GM23338 (cell line): ENCODE measurements at regions not wholly inside any gene's neighbourhood (a gene's known extent, or its start where the extent isn't known, plus 50 kb on each side); places are given as distances from the start of the nearest gene placed in this dataset.

Experiments
- ATAC-seq: fragments of 200-7000 bp; cut with Tn5 transposase; 3 replicates; pipeline ENCODE4 v1.9.1; 2020
- DNase-seq: peaks from one replicate; pipeline ENCODE4 v3.0.0-alpha.2; 2015; ENCODE audit warnings: low spot score
- H2AFZ ChIP-seq: fragments of 200-600 bp; sonication (generic); 2 replicates; pipeline ENCODE4 v1.8.0; 2016; ENCODE audit warnings: antibody characterized with exemption, mild to moderate bottlenecking, moderate library complexity
- H3F3A ChIP-seq: fragments of 200-600 bp; sonication (generic); replicated peaks from 2 replicates; pipeline ENCODE4 v1.8.0; 2017; ENCODE audit warnings: antibody characterized with exemption, mixed run types, low read depth
- H3K27ac ChIP-seq: fragments of 200-600 bp; sonication (generic); 2 replicates; pipeline ENCODE4 v1.6.1; 2016; ENCODE audit warnings: low read depth
- H3K27me3 ChIP-seq: fragments of 200-600 bp; sonication (generic); 2 replicates; pipeline ENCODE4 v1.8.0; 2016; ENCODE audit warnings: mild to moderate bottlenecking, mixed run types, moderate library complexity; ENCODE audit not compliant: insufficient read depth
- H3K36me3 ChIP-seq: fragments of 200-600 bp; sonication (generic); 2 replicates; pipeline ENCODE4 v1.8.0; 2016; ENCODE audit warnings: mild to moderate bottlenecking; ENCODE audit not compliant: insufficient read depth
- H3K4me1 ChIP-seq: fragments of 200-600 bp; sonication (generic); 2 replicates; pipeline ENCODE4 v1.8.0; 2016; ENCODE audit warnings: mild to moderate bottlenecking, moderate library complexity; ENCODE audit not compliant: insufficient read depth
- H3K4me2 ChIP-seq: fragments of 200-600 bp; sonication (generic); 2 replicates; pipeline ENCODE4 v1.7.1; 2017; ENCODE audit warnings: mixed run types
- H3K4me3 ChIP-seq: fragments of 200-600 bp; sonication (generic); 2 replicates; pipeline ENCODE4 v1.6.1; 2016; ENCODE audit warnings: mixed run types
- H3K79me2 ChIP-seq: fragments of 200-600 bp; sonication (generic); replicated peaks from 2 replicates; pipeline ENCODE4 v1.8.0; 2017; ENCODE audit warnings: mild to moderate bottlenecking; ENCODE audit not compliant: insufficient read depth
- H3K9me2 ChIP-seq: fragments of 200-600 bp; sonication (generic); 2 replicates; pipeline ENCODE4 v1.8.0; 2017; ENCODE audit not compliant: insufficient read depth
- H4K20me1 ChIP-seq: fragments of 200-600 bp; sonication (generic); replicated peaks from 2 replicates; pipeline ENCODE4 v1.8.0; 2017; ENCODE audit warnings: mild to moderate bottlenecking; ENCODE audit not compliant: insufficient read depth
- H3K27ac Mint-ChIP-seq: 2 replicates; pipeline ENCODE4 v1.8.0; 2020; ENCODE audit warnings: inconsistent platforms, mild to moderate bottlenecking, moderate library complexity, mixed read lengths
- H3K27me3 Mint-ChIP-seq: 3 replicates; pipeline ENCODE4 v1.8.0; 2022; ENCODE audit warnings: low read depth, mild to moderate bottlenecking, moderate library complexity, mixed read lengths, inconsistent platforms; ENCODE audit not compliant: insufficient read depth, poor library complexity
- H3K36me3 Mint-ChIP-seq: 3 replicates; pipeline ENCODE4 v1.8.0; 2021; ENCODE audit warnings: low read depth, mild to moderate bottlenecking, inconsistent platforms, moderate library complexity, mixed read lengths
- H3K4me1 Mint-ChIP-seq: 3 replicates; pipeline ENCODE4 v1.8.0; 2020; ENCODE audit warnings: mild to moderate bottlenecking, inconsistent platforms, mixed read lengths
- H3K4me3 Mint-ChIP-seq: 3 replicates; pipeline ENCODE4 v1.8.0; 2021; ENCODE audit warnings: moderate library complexity, mild to moderate bottlenecking, inconsistent platforms, mixed read lengths
- H3K9me3 Mint-ChIP-seq: 3 replicates; pipeline ENCODE4 v1.8.0; 2020; ENCODE audit warnings: moderate library complexity, mild to moderate bottlenecking, inconsistent platforms, mixed read lengths
- CREB1 ChIP-seq: fragments of 250-450 bp; sonication (Bioruptor Pico); IDR thresholded peaks from 2 replicates; pipeline ENCODE4 v1.5.0; 2020; ENCODE audit warnings: low read depth, mild to moderate bottlenecking, moderate library complexity
- CTCF ChIP-seq, 2 experiments: fragments of 200-600 bp in 1 of 2; sonication (generic) in 1 of 2; conservative IDR thresholded peaks; 2 replicates each; pipeline versions ENCODE4 v1.5.1 to v1.6.1; 2016 to 2017; ENCODE audit warnings: antibody characterized with exemption in 2 of 2, low read depth in 2 of 2, mild to moderate bottlenecking in 2 of 2, moderate library complexity in 1 of 2
- ETS1 ChIP-seq: IDR thresholded peaks from 2 replicates; pipeline ENCODE4 v1.6.1; 2016; ENCODE audit warnings: antibody characterized with exemption
- EZH2phosphoT487 ChIP-seq: fragments of 200-600 bp; sonication (generic); IDR thresholded peaks from one replicate; pipeline ENCODE4 v1.8.1; 2018; ENCODE audit warnings: antibody characterized with exemption; ENCODE audit not compliant: unreplicated experiment
- JUNB ChIP-seq: IDR thresholded peaks from one replicate; pipeline ENCODE4 v1.6.1; 2016; ENCODE audit warnings: antibody characterized with exemption; ENCODE audit not compliant: unreplicated experiment
- NANOG ChIP-seq: IDR thresholded peaks from 2 replicates; pipeline ENCODE4 v1.6.1; 2016; ENCODE audit warnings: antibody characterized with exemption, borderline replicate concordance
- POLR2AphosphoS5 ChIP-seq: IDR thresholded peaks from 2 replicates; pipeline ENCODE4 v1.6.1; 2016; ENCODE audit warnings: antibody characterized with exemption, low read depth
- REST ChIP-seq: IDR thresholded peaks from one replicate; pipeline ENCODE4 v1.6.1; 2018; ENCODE audit warnings: antibody characterized with exemption; ENCODE audit not compliant: unreplicated experiment
- STAT1 ChIP-seq: IDR thresholded peaks from one replicate; pipeline ENCODE4 v1.6.1; 2016; ENCODE audit warnings: antibody characterized with exemption; ENCODE audit not compliant: unreplicated experiment

GRCh38 chr21:40905251-40905650 is 58.3 kb upstream of the DSCAM start (continued):
- no peak for TF ChIP-seq REST

GRCh38 chr21:40912375-40912774 is 65.4 kb upstream of the DSCAM start:
- Histone ChIP-seq H3K4me1 (no peaks in the 10 kb centered on the region), H3K4me2 (no peak overlapping the region), H3K36me3 (no peaks in the 10 kb centered on the region), H3K27ac (no peak overlapping the region), H3K9me2 (no peaks in the 10 kb centered on the region), H3F3A (no peaks in the 10 kb centered on the region), H4K20me1 (no peaks in the 10 kb centered on the region; the same call in 1 of the 2 replicates), H3K79me2 (no peaks in the 10 kb centered on the region), H3K27me3 (no peaks in the 10 kb centered on the region), H2AFZ (no peak overlapping the region), H3K4me3 (no peak overlapping the region)
- Mint-ChIP-seq H3K36me3 (peaks cover 18% of the 10 kb centered on the region), H3K4me3 (no peak overlapping the region), H3K27me3 (peaks cover 4% of the 10 kb centered on the region), H3K27ac (no peak overlapping the region), H3K4me1 (no peaks in the 10 kb centered on the region), H3K9me3 (peaks cover 75% of the 10 kb centered on the region)
- no peak for TF ChIP-seq JUNB
- TF ChIP-seq STAT1, result no peak
- no peak for TF ChIP-seq REST
- no peak for TF ChIP-seq POLR2AphosphoS5
- TF ChIP-seq ETS1, result no peak
- no peak for TF ChIP-seq CTCF (conservative IDR thresholded peaks at IDR 0.05; ENCODE audit: low read depth in 2 of 2)
- no peak for TF ChIP-seq NANOG
- no peak for TF ChIP-seq CREB1 (CRISPR knock-in tag)
- TF ChIP-seq EZH2phosphoT487, result no peak
- DNase-seq (no peak), ATAC-seq (no peak)
